ENCODE measurements at regions not wholly inside any gene's neighbourhood (a gene's known extent, or its start where the extent isn't known, plus 50 kb on each side); places are given as distances from the start of the nearest gene placed in this dataset.

DNA sequence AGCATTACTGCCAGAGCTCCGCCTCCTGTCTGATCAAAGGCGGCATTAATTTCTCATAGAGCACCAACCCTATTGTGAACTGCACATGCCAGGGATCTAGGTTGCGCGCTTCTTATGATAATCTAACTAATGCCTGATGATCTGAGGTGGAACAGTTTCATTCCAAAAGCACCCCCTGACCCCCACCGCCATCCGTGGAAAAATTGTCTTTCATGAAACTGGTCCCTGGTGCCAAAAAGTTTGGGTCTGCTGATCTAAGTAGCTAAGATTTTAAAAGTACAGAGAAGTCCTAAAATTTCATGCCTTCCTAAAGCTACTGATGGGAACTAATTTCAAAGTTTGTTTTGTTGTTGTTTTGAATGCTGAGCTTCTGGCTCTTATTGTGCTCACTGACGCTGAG is 281.6 kb downstream of the PRL start:
- no peaks in the 10 kb centered on the region for H3K27me3 ChIP-seq (ENCODE audit: control insufficient read depth in 1 of 2, insufficient read depth in 2 of 2, low read length in 2 of 2)
- H3K9me3 ChIP-seq (ENCODE audit: control insufficient read depth in 2 of 2, low read length in 2 of 2) = no peaks in the 10 kb centered on the region
- H3K9ac ChIP-seq (ENCODE audit: low read length in 2 of 2) = no peak overlapping the region
- H3K4me3 ChIP-seq (ENCODE audit: low read length in 2 of 2) = no peak overlapping the region
- H3K36me3 ChIP-seq (ENCODE audit: control insufficient read depth in 2 of 2, insufficient read depth in 2 of 2, low read length in 2 of 2) = no peaks in the 10 kb centered on the region
- H3K27ac ChIP-seq (ENCODE audit: low read length) = no peak overlapping the region
- no peaks in the 10 kb centered on the region for H3K4me1 ChIP-seq (ENCODE audit: control insufficient read depth, insufficient read depth, low read length)

DNA sequence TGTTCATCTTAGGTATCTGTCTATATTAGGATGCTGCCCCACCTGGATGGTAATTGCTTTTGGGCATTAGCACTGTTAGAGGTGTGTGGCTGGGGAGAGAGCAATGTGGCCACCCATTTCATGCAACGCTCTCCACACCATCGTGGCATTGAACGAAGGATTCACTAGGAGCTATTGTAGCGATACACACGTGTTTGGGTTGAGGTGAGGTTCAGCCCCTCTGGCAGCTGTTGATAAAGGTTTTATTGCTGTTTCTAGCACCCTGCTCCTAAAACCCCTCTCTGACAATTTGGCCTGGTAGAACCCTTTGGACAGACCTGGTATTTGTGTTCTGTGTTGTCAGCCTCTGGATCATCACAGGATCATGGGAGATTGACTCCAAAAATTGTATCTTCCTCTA is 280.9 kb downstream of the PRL start:
- Histone ChIP-seq H3K36me3 (ENCODE audit: control insufficient read depth in 2 of 2, insufficient read depth in 2 of 2, low read length in 2 of 2) (no peaks in the 10 kb centered on the region), H3K27me3 (ENCODE audit: control insufficient read depth in 1 of 2, insufficient read depth in 2 of 2, low read length in 2 of 2) (no peaks in the 10 kb centered on the region), H3K9me3 (ENCODE audit: control insufficient read depth in 2 of 2, low read length in 2 of 2) (no peaks in the 10 kb centered on the region), H3K4me3 (ENCODE audit: low read length in 2 of 2) (no peak overlapping the region), H3K4me1 (ENCODE audit: control insufficient read depth, insufficient read depth, low read length) (no peaks in the 10 kb centered on the region), H3K9ac (ENCODE audit: low read length in 2 of 2) (no peak overlapping the region), H3K27ac (ENCODE audit: low read length) (no peak overlapping the region)

DNA sequence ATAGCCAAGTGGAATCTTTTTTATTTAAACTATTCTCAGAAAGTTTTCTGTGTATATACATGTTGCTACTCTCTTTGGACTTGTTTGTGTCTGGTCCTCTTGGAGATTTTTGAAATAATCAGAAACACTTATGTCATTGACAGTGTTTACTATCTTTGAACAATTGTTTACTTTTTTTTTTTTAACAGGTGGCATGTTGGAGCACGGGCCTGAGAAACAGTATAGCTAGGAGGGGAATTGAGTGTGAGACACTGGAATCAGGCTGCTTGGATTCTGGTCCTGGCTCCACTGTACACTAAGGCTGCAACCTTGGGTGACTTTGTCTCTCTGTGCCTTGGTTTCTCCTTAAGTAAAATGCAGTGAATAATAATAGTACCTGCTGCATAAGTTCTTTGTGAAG is 279.6 kb downstream of the PRL start:
- Histone ChIP-seq H3K9me3 (ENCODE audit: control insufficient read depth in 2 of 2, low read length in 2 of 2) (no peaks in the 10 kb centered on the region), H3K9ac (ENCODE audit: low read length in 2 of 2) (no peak overlapping the region), H3K4me3 (ENCODE audit: low read length in 2 of 2) (no peak overlapping the region), H3K27me3 (ENCODE audit: control insufficient read depth in 1 of 2, insufficient read depth in 2 of 2, low read length in 2 of 2) (no peaks in the 10 kb centered on the region), H3K27ac (ENCODE audit: low read length) (no peak overlapping the region), H3K4me1 (ENCODE audit: control insufficient read depth, insufficient read depth, low read length) (no peaks in the 10 kb centered on the region), H3K36me3 (ENCODE audit: control insufficient read depth in 2 of 2, insufficient read depth in 2 of 2, low read length in 2 of 2) (no peaks in the 10 kb centered on the region)

DNA sequence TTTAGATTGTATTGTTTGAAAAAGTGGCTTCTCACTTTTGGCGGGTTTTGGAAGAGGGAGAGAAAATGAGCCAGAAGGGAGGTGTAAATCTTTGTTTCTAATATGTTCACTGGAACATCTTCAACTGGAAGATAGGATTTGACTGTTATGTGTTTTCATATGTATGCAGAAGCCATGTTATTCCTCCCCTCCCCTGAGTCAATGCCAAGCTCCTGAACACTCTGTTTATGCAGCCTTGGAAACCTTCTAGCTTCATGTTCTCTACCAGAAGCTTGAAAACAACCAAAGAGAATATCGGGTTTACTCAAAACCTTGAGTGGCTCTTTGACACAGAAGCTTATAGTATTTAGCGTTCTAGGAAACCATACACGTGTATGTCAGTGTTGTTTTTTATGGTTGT is 279.1 kb downstream of the PRL start:
- H3K4me3 ChIP-seq (ENCODE audit: low read length in 2 of 2) = no peak overlapping the region
- no peak overlapping the region for H3K27ac ChIP-seq (ENCODE audit: low read length)
- H3K9ac ChIP-seq (ENCODE audit: low read length in 2 of 2) = no peak overlapping the region
- H3K4me1 ChIP-seq (ENCODE audit: control insufficient read depth, insufficient read depth, low read length) = no peaks in the 10 kb centered on the region
- no peaks in the 10 kb centered on the region for H3K36me3 ChIP-seq (ENCODE audit: control insufficient read depth in 2 of 2, insufficient read depth in 2 of 2, low read length in 2 of 2)
- no peaks in the 10 kb centered on the region for H3K9me3 ChIP-seq (ENCODE audit: control insufficient read depth in 2 of 2, low read length in 2 of 2)
- no peaks in the 10 kb centered on the region for H3K27me3 ChIP-seq (ENCODE audit: control insufficient read depth in 1 of 2, insufficient read depth in 2 of 2, low read length in 2 of 2)

DNA sequence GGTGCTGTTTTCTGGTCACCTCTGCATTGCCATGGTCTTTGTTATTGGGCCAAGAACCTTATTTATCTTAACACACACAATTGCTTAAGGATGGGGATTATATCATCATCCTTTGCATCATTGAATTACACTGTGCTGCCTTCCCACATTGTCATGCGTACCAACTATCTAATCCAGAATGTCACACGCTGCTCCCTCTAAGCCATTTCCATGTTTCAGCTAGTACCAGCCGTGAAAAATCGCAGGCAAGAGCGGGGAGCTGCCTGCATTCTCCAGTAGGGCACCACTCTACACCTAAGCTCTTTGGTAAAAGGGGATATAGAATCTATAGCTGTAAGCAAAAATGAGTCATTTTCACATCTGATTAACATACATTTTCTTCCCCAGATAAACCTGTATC is 277.0 kb downstream of the PRL start:
- Histone ChIP-seq H3K4me1 (ENCODE audit: control insufficient read depth, insufficient read depth, low read length) (no peaks in the 10 kb centered on the region), H3K9me3 (ENCODE audit: control insufficient read depth in 2 of 2, low read length in 2 of 2) (no peaks in the 10 kb centered on the region), H3K9ac (ENCODE audit: low read length in 2 of 2) (no peak overlapping the region), H3K36me3 (ENCODE audit: control insufficient read depth in 2 of 2, insufficient read depth in 2 of 2, low read length in 2 of 2) (no peaks in the 10 kb centered on the region), H3K27me3 (ENCODE audit: control insufficient read depth in 1 of 2, insufficient read depth in 2 of 2, low read length in 2 of 2) (no peaks in the 10 kb centered on the region), H3K4me3 (ENCODE audit: low read length in 2 of 2) (no peak overlapping the region), H3K27ac (ENCODE audit: low read length) (no peak overlapping the region)

DNA sequence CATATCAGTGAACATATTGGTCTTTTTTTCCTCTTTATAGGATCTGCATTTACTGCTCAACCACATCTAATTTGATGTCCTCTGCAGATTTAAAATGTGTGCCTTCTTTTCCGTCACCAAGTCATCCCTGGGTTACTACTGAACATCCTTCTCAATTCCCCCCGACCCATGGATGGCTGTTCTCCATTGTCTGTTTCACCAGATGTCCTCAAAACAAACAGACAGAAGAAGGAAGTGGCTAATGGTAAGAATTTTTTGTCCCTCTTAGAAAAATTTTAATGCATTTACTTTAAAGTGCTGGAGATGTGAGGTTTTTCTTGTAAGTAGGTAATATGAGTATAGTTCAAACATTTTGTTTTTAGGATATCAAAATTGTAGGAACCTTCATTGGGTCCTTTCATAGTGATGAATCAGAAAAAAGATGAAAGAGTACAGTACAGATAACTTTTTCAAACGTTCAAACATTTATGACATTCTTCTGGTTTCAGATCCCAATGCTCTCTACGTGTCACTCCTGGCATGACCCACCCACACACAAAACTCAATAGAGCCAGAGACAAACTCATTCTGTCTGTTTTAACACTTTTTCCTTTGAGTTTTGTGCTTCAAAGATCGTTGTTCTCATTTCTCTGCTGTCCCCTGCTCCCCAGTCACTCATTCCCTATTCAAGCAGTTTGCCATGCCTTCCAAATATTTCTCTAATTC is 276.4 kb downstream of the PRL start:
- H3K27ac ChIP-seq (ENCODE audit: low read length) = no peak overlapping the region
- H3K4me3 ChIP-seq (ENCODE audit: low read length in 2 of 2) = no peak overlapping the region
- H3K4me1 ChIP-seq (ENCODE audit: control insufficient read depth, insufficient read depth, low read length) = peaks cover 1% of the 10 kb centered on the region
- no peaks in the 10 kb centered on the region for H3K36me3 ChIP-seq (ENCODE audit: control insufficient read depth in 2 of 2, insufficient read depth in 2 of 2, low read length in 2 of 2)
- H3K9me3 ChIP-seq (ENCODE audit: control insufficient read depth in 2 of 2, low read length in 2 of 2) = no peaks in the 10 kb centered on the region
- H3K27me3 ChIP-seq (ENCODE audit: control insufficient read depth in 1 of 2, insufficient read depth in 2 of 2, low read length in 2 of 2) = no peaks in the 10 kb centered on the region
- no peak overlapping the region for H3K9ac ChIP-seq (ENCODE audit: low read length in 2 of 2)

DNA sequence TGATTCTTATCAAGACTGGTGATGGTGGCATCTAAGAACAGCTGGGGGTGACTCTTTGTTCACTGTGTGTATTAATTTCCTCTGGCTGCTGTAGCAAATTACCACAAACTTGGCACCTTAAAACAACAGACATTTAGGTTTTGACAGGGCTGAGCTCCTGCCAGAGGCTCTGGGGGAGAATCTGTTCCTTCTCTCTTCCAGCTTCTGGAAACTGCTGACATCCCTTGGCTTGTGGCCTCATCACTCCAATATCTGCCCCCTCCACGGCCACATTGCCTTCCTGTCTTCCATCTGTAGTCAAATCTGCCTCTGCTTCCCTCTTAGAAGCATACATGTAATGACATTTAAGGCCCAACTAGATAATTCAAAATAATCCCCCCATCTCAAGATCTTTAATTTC is 274.9 kb downstream of the PRL start:
- H3K36me3 ChIP-seq (ENCODE audit: control insufficient read depth in 2 of 2, insufficient read depth in 2 of 2, low read length in 2 of 2) = no peaks in the 10 kb centered on the region
- no peak overlapping the region for H3K9ac ChIP-seq (ENCODE audit: low read length in 2 of 2)
- no peak overlapping the region for H3K4me3 ChIP-seq (ENCODE audit: low read length in 2 of 2)
- H3K27ac ChIP-seq (ENCODE audit: low read length) = no peak overlapping the region
- no peaks in the 10 kb centered on the region for H3K27me3 ChIP-seq (ENCODE audit: control insufficient read depth in 1 of 2, insufficient read depth in 2 of 2, low read length in 2 of 2)
- H3K9me3 ChIP-seq (ENCODE audit: control insufficient read depth in 2 of 2, low read length in 2 of 2) = no peaks in the 10 kb centered on the region
- H3K4me1 ChIP-seq (ENCODE audit: control insufficient read depth, insufficient read depth, low read length) = peaks cover 5% of the 10 kb centered on the region

DNA sequence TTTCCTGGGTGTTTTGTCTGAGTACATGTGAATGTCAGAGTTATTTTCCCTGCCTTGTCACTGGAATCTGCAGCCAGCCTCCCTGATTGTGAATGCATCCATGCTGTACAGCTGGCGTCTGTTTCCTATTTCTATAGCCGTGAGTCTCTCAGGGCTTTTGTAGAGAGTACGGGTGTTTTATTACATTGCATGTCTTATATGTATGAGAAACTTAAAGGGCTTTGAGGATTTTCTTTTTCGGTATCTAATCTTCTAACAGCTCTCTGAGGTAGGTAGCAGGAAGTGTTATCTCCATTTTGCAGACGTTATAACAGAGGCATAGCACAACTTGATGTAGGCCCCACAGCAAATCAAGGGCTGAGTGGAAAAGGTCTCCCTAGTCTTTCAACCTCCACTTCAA is 272.9 kb downstream of the PRL start:
- Histone ChIP-seq H3K36me3 (ENCODE audit: control insufficient read depth in 2 of 2, insufficient read depth in 2 of 2, low read length in 2 of 2) (no peaks in the 10 kb centered on the region), H3K4me3 (ENCODE audit: low read length in 2 of 2) (no peak overlapping the region), H3K9ac (ENCODE audit: low read length in 2 of 2) (no peak overlapping the region), H3K27ac (ENCODE audit: low read length) (no peak overlapping the region), H3K27me3 (ENCODE audit: control insufficient read depth in 1 of 2, insufficient read depth in 2 of 2, low read length in 2 of 2) (no peaks in the 10 kb centered on the region), H3K9me3 (ENCODE audit: control insufficient read depth in 2 of 2, low read length in 2 of 2) (no peaks in the 10 kb centered on the region), H3K4me1 (ENCODE audit: control insufficient read depth, insufficient read depth, low read length) (peaks cover 8% of the 10 kb centered on the region)

DNA sequence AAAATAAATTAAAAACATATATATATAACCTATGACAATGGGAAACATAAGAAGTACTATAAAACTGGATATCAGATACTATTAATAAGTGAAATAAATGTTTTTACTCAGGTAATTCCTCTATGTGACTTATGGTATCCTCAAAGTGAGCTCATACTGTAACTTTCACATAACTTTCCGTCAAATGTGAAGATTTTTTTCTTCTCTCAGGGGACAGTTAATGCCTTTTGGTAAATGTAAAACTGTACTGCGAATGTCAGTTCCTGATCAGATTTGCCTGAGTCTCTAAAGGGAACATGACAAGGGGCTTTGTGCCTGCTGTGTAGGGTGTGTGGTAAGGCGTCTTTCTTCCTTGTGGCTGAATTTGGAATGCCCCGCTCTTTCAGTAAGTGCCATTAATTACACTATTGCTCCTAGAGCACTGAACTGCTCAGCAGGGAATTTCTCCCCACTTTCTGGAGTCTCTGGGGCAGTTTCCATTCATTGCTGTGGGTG is 271.8 kb downstream of the PRL start:
- Histone ChIP-seq H3K4me3 (ENCODE audit: low read length in 2 of 2) (no peak overlapping the region), H3K4me1 (ENCODE audit: control insufficient read depth, insufficient read depth, low read length) (peaks cover 8% of the 10 kb centered on the region), H3K27ac (ENCODE audit: low read length) (no peak overlapping the region), H3K27me3 (ENCODE audit: control insufficient read depth in 1 of 2, insufficient read depth in 2 of 2, low read length in 2 of 2) (no peaks in the 10 kb centered on the region), H3K9me3 (ENCODE audit: control insufficient read depth in 2 of 2, low read length in 2 of 2) (no peaks in the 10 kb centered on the region), H3K36me3 (ENCODE audit: control insufficient read depth in 2 of 2, insufficient read depth in 2 of 2, low read length in 2 of 2) (no peaks in the 10 kb centered on the region), H3K9ac (ENCODE audit: low read length in 2 of 2) (no peak overlapping the region)

DNA sequence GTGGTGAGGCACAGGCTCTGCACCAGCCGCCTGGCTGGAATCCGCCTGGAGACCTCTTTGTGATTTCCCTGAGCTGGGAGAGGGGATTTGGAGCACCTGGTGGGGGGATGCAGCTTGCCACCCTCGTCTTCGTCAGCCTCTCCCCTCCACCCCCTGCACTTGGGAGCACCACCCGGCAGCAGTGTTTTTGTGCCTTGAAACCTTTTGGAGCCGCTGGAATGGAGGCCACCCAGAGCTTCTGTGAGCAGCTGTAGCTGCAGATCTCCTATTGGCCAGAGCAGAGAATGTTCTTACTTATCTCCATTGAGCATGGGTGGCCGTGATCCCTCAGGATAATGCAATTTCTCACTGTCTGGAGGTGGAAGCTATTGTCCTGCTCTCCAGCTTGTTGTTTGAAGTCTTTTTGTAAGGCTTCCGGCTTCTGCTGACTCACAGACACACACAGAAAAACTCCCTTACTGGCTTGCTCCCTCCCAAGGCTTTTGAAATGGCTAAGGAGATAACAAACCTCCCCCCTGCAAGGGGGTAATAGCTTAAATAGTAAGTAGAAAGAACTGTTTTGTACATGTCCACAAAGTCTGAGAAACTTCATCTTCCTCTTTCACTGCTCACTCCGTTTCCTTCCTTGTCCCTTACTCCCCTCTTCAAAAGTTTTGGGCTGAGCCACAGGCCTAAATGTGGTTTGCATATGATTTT is 271.2 kb downstream of the PRL start:
- Histone ChIP-seq H3K9me3 (ENCODE audit: control insufficient read depth in 2 of 2, low read length in 2 of 2) (no peaks in the 10 kb centered on the region), H3K4me1 (ENCODE audit: control insufficient read depth, insufficient read depth, low read length) (peaks cover 8% of the 10 kb centered on the region), H3K4me3 (ENCODE audit: low read length in 2 of 2) (no peak overlapping the region), H3K27ac (ENCODE audit: low read length) (no peak overlapping the region), H3K36me3 (ENCODE audit: control insufficient read depth in 2 of 2, insufficient read depth in 2 of 2, low read length in 2 of 2) (no peaks in the 10 kb centered on the region), H3K27me3 (ENCODE audit: control insufficient read depth in 1 of 2, insufficient read depth in 2 of 2, low read length in 2 of 2) (no peaks in the 10 kb centered on the region), H3K9ac (ENCODE audit: low read length in 2 of 2) (peak overlapping the region in 1 of 2 donors; percentile 13)

DNA sequence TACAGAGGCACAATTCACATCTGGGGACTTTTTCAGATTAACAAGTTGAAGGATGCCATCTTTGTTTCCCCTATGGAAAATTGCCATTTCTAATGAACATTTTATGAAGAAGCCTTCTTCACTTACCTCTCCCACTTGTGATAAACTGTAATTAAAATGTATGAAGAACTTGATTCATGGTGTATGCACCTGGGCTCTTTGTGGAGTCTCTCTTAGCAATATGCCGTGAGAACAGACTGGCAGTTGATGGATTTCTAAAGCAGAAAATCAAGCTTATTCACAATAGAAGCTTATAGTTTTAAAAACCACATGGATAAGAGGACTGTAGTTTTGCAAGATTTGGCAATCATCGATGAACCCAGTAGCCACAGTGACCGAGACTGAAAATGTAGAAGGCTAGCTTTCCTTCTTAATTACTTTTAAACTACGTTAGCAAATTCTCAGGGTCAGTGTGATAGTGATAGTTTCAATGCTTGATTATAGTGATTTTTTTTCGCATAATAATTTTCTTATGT is 270.6 kb downstream of the PRL start:
- H3K9me3 ChIP-seq (ENCODE audit: control insufficient read depth in 2 of 2, low read length in 2 of 2) = no peaks in the 10 kb centered on the region
- no peaks in the 10 kb centered on the region for H3K27me3 ChIP-seq (ENCODE audit: control insufficient read depth in 1 of 2, insufficient read depth in 2 of 2, low read length in 2 of 2)
- H3K4me1 ChIP-seq (ENCODE audit: control insufficient read depth, insufficient read depth, low read length) = peaks cover 8% of the 10 kb centered on the region
- no peak overlapping the region for H3K4me3 ChIP-seq (ENCODE audit: low read length in 2 of 2)
- no peaks in the 10 kb centered on the region for H3K36me3 ChIP-seq (ENCODE audit: control insufficient read depth in 2 of 2, insufficient read depth in 2 of 2, low read length in 2 of 2)
- no peak overlapping the region for H3K9ac ChIP-seq (ENCODE audit: low read length in 2 of 2)
- no peak overlapping the region for H3K27ac ChIP-seq (ENCODE audit: low read length)

Data from stomach smooth muscle (tissue), 2 donors.